HepG2 (cell line): ENCODE measurements at regions not wholly inside any gene's neighbourhood (a gene's known extent, or its start where the extent isn't known, plus 50 kb on each side); places are given as distances from the start of the nearest gene placed in this dataset.

ENCODE experiments used
- EP300 ChIP-seq, 3 experiments: sonication (generic) in 1 of 3; formaldehyde crosslinking in 1 of 3; IDR thresholded peaks; 2 replicates each; pipeline versions ENCODE4 v1.5.1 to v1.6.1; 2011 to 2020; ENCODE audit warnings: low read depth in 2 of 3, low read length in 2 of 3, borderline replicate concordance in 1 of 3, improper control_type of control experiment in 1 of 3, mild to moderate bottlenecking in 1 of 3, missing genetic modification reagents in 1 of 3, moderate library complexity in 1 of 3
- KLF9 ChIP-seq: IDR thresholded peaks from 2 replicates; pipeline ENCODE4 v1.6.1; 2016; ENCODE audit warnings: low read depth
- MBNL3 ChIP-seq: fragments of 250-450 bp; sonication (Bioruptor Pico); conservative IDR thresholded peaks from 2 replicates; pipeline ENCODE4 v1.8.0; 2022; ENCODE audit warnings: mild to moderate bottlenecking, inconsistent platforms
- MTF1 ChIP-seq: sonication (generic); formaldehyde crosslinking; IDR thresholded peaks from 2 replicates; pipeline ENCODE4 v1.5.0; 2020; ENCODE audit warnings: missing genetic modification reagents
- NFE2L1 ChIP-seq: sonication (generic); formaldehyde crosslinking; IDR thresholded peaks from 2 replicates; pipeline ENCODE4 v1.4.0; 2020; ENCODE audit warnings: missing genetic modification reagents, mild to moderate bottlenecking, borderline replicate concordance
- SAFB2 ChIP-seq: sonication (generic); formaldehyde crosslinking; IDR thresholded peaks from 2 replicates; pipeline ENCODE4 v1.5.1; 2020; ENCODE audit warnings: missing genetic modification reagents, low read depth, mild to moderate bottlenecking, borderline replicate concordance
- ZBTB38 ChIP-seq: sonication (generic); formaldehyde crosslinking; IDR thresholded peaks from 2 replicates; pipeline ENCODE4 v1.5.1; 2020; ENCODE audit warnings: mild to moderate bottlenecking, missing genetic modification reagents
- ZSCAN20 ChIP-seq: sonication (generic); formaldehyde crosslinking; IDR thresholded peaks from 2 replicates; pipeline ENCODE4 v1.4.0; 2020; ENCODE audit warnings: missing genetic modification reagents, mild to moderate bottlenecking, borderline replicate concordance
- TF ChIP-seq, protein P1 (sequence below): sonication (generic); formaldehyde crosslinking; IDR thresholded peaks from 2 replicates; pipeline ENCODE4 v1.4.0; 2020; ENCODE audit warnings: low read depth, mild to moderate bottlenecking, missing genetic modification reagents
- TF ChIP-seq, protein P2 (sequence below): sonication (generic); formaldehyde crosslinking; IDR thresholded peaks from 2 replicates; pipeline ENCODE4 v1.8.0; 2022; ENCODE audit warnings: mild to moderate bottlenecking, missing genetic modification reagents, moderate library complexity
- TF ChIP-seq, protein P3 (sequence below): sonication (generic); formaldehyde crosslinking; IDR thresholded peaks from 2 replicates; pipeline ENCODE4 v1.4.0; 2020; ENCODE audit warnings: mild to moderate bottlenecking, missing genetic modification reagents

GRCh38 chr10:3452683-3453361 lies 280.2 kb upstream of the PITRM1 start (continued):
- TF ChIP-seq MTF1 (CRISPR knock-in tag) = no peak
- TF ChIP-seq, protein P1, sequence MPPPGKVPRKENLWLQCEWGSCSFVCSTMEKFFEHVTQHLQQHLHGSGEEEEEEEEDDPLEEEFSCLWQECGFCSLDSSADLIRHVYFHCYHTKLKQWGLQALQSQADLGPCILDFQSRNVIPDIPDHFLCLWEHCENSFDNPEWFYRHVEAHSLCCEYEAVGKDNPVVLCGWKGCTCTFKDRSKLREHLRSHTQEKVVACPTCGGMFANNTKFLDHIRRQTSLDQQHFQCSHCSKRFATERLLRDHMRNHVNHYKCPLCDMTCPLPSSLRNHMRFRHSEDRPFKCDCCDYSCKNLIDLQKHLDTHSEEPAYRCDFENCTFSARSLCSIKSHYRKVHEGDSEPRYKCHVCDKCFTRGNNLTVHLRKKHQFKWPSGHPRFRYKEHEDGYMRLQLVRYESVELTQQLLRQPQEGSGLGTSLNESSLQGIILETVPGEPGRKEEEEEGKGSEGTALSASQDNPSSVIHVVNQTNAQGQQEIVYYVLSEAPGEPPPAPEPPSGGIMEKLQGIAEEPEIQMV (CRISPR knock-in tag) = no peak
- no peak for TF ChIP-seq ZBTB38 (CRISPR knock-in tag)
- TF ChIP-seq, protein P2, sequence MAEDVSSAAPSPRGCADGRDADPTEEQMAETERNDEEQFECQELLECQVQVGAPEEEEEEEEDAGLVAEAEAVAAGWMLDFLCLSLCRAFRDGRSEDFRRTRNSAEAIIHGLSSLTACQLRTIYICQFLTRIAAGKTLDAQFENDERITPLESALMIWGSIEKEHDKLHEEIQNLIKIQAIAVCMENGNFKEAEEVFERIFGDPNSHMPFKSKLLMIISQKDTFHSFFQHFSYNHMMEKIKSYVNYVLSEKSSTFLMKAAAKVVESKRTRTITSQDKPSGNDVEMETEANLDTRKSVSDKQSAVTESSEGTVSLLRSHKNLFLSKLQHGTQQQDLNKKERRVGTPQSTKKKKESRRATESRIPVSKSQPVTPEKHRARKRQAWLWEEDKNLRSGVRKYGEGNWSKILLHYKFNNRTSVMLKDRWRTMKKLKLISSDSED = no peak
- TF ChIP-seq KLF9 (CRISPR knock-in tag) = no peak
- no peak for TF ChIP-seq SAFB2 (CRISPR knock-in tag)
- TF ChIP-seq EP300 (IDR thresholded peaks at IDR 0.05; ENCODE audit: low read depth in 2 of 2, low read length in 2 of 2) = no peak
- TF ChIP-seq EP300 (CRISPR knock-in tag; IDR thresholded peaks at IDR 0.05; ENCODE audit: borderline replicate concordance) = no peak
- no peak for TF ChIP-seq MBNL3 (CRISPR knock-in tag)
- TF ChIP-seq, protein P3, sequence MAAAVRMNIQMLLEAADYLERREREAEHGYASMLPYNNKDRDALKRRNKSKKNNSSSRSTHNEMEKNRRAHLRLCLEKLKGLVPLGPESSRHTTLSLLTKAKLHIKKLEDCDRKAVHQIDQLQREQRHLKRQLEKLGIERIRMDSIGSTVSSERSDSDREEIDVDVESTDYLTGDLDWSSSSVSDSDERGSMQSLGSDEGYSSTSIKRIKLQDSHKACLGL (CRISPR knock-in tag) = no peak
- TF ChIP-seq NFE2L1 (CRISPR knock-in tag) = no peak
- no peak for TF ChIP-seq ZSCAN20 (CRISPR knock-in tag)
